Naive B cell (primary cell): ENCODE measurements at regions not wholly inside any gene's neighbourhood (a gene's known extent, or its start where the extent isn't known, plus 50 kb on each side); places are given as distances from the start of the nearest gene placed in this dataset.
A peak's percentile ranks its signal among the peaks of the same experiment; 100 is the strongest.

ENCODE experiments used
- ATAC-seq, 2 donors: fragments of 150-1000 bp; cut with Tn5 transposase; 2 replicates each; pipeline ENCODE4 v1.10.0; 2021; ENCODE audit warnings: low read depth in 2 of 2, mild to moderate bottlenecking in 2 of 2, moderate library complexity in 2 of 2
- DNase-seq: peaks from one replicate; pipeline ENCODE4 v3.0.0; 2022
- H3K27ac Mint-ChIP-seq, 6 donors: one replicate each; pipeline ENCODE4 v1.8.0; 2020 to 2022; ENCODE audit warnings: mild to moderate bottlenecking in 6 of 6, mixed read lengths in 6 of 6, moderate library complexity in 5 of 6, inconsistent platforms in 2 of 6
- H3K27me3 Mint-ChIP-seq, 3 donors: one replicate each; pipeline ENCODE4 v1.8.0; 2021 to 2022; ENCODE audit warnings: mixed read lengths in 3 of 3, mild to moderate bottlenecking in 1 of 3
- H3K36me3 Mint-ChIP-seq, 2 donors: one replicate each; pipeline ENCODE4 v1.8.0; 2020 to 2022; ENCODE audit warnings: mixed read lengths in 2 of 2, inconsistent platforms in 1 of 2, mild to moderate bottlenecking in 1 of 2
- H3K4me1 Mint-ChIP-seq, 3 donors: one replicate each; pipeline ENCODE4 v1.8.0; 2020 to 2022; ENCODE audit warnings: mixed read lengths in 3 of 3, inconsistent platforms in 1 of 3, mild to moderate bottlenecking in 1 of 3, moderate library complexity in 1 of 3
- H3K4me3 Mint-ChIP-seq, 8 donors: one replicate each; pipeline ENCODE4 v1.8.0; 2020 to 2022; ENCODE audit warnings: mild to moderate bottlenecking in 8 of 8, mixed read lengths in 8 of 8, moderate library complexity in 8 of 8, inconsistent platforms in 2 of 8
- H3K9me3 Mint-ChIP-seq, 7 donors: one replicate each; pipeline ENCODE4 v1.8.0; 2020 to 2022; ENCODE audit warnings: mixed read lengths in 7 of 7, mild to moderate bottlenecking in 5 of 7, inconsistent platforms in 2 of 7, moderate library complexity in 1 of 7

DNA sequence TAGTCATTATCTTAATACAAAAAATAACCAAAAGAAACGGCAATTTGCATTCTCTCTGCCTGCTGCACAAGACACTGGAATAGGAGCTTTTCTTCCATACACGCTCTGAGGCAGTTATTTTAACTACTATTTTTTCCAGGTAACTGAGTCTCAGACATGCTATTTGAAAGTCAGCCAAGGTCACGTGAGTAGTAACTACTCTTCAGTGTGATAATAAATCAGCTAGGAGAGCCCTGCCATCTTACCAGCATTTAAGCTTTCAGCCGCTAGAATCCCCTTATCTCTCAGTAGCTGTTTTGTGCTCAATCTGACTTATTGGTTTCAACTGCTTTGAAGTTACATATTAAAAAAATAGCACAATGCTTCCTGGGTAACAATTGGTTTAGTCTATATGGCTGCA, 84.5 kb downstream of the NRN1 start:
- H3K4me3 Mint-ChIP-seq = no peak overlapping the region
- H3K9me3 Mint-ChIP-seq = peaks cover 4 to 34% (median 17%) of the 10 kb centered on the region in 7 donors
- no peak for DNase-seq
- no peak overlapping the region for H3K27ac Mint-ChIP-seq
- peaks cover 8 to 25% (median 18%) of the 10 kb centered on the region in 3 donors for H3K27me3 Mint-ChIP-seq
- H3K4me1 Mint-ChIP-seq = no peaks in the 10 kb centered on the region
- H3K36me3 Mint-ChIP-seq = peaks cover 11% of the 10 kb centered on the region in 2 donors
- no peak for ATAC-seq

DNA sequence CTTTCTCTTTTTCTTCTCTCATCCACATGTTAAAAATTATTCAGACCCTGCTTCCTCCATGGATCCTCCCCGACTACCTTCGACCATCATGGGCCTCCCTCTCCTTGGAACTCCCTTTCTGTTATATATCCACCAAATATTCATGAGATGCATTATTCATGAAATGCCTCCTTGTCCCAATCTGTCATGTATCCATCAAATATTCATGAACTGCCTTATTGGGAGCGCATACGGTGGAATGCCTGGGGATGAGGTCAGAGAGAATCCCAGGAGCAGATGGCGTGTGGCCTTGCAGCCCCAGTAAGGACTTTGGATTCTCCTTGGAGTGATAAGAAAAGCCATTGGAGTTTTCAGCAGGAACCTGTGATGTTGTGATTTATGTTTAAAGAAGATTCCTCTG, 97.0 kb downstream of the NRN1 start:
- H3K36me3 Mint-ChIP-seq = peaks cover 0 to 10% of the 10 kb centered on the region in 2 donors
- no peak overlapping the region for H3K4me3 Mint-ChIP-seq
- H3K9me3 Mint-ChIP-seq = peaks cover 0 to 7% (median 5%) of the 10 kb centered on the region in 7 donors
- no peak for DNase-seq
- ATAC-seq = no peak
- no peak overlapping the region for H3K27ac Mint-ChIP-seq
- peaks cover 0 to 24% (median 3%) of the 10 kb centered on the region in 3 donors for H3K27me3 Mint-ChIP-seq
- H3K4me1 Mint-ChIP-seq = no peaks in the 10 kb centered on the region

DNA sequence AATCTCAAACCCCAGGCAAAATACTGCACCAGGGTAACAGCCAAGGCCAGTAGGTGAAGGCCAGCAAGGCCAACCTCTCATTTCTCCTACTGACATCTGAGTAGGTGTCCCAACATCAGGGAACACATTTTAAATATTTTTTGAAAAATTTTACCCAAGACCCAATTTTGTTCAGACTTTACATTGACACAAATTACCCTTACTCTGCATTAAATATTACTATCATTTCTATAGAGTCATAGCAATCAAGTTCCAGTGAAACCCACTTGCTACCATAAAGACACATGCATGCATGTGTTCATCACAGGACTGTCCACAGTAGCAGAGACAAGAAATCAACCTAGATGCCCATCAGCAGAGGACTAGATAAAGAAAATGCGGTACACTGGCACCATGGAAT, 99.9 kb downstream of the NRN1 start:
- H3K27ac Mint-ChIP-seq = no peak overlapping the region
- no peaks in the 10 kb centered on the region for H3K4me1 Mint-ChIP-seq
- DNase-seq = no peak
- no peak overlapping the region for H3K4me3 Mint-ChIP-seq
- no peaks in the 10 kb centered on the region for H3K27me3 Mint-ChIP-seq
- H3K9me3 Mint-ChIP-seq = peaks cover 0 to 5% (median 2%) of the 10 kb centered on the region in 7 donors
- no peak for ATAC-seq
- H3K36me3 Mint-ChIP-seq = peaks cover 0 to 10% of the 10 kb centered on the region in 2 donors

DNA sequence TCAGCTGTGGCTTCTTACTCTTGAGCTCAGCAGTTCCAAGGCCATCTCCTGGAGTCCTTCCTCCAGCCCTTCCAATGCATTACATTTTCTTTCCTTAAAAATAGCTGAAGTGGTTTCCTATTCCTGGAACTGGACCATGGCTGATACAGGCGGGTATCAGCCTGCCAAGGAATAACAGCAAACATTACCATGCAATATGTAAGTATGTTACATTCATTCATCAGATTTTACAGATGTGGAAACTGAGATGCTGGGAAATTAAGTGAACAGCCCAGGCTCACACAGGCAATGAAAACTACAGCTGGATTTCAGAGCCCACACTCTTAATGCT, 100.4 kb downstream of the NRN1 start:
- H3K27me3 Mint-ChIP-seq = no peaks in the 10 kb centered on the region
- peaks cover 0 to 9% of the 10 kb centered on the region in 2 donors for H3K36me3 Mint-ChIP-seq

DNA sequence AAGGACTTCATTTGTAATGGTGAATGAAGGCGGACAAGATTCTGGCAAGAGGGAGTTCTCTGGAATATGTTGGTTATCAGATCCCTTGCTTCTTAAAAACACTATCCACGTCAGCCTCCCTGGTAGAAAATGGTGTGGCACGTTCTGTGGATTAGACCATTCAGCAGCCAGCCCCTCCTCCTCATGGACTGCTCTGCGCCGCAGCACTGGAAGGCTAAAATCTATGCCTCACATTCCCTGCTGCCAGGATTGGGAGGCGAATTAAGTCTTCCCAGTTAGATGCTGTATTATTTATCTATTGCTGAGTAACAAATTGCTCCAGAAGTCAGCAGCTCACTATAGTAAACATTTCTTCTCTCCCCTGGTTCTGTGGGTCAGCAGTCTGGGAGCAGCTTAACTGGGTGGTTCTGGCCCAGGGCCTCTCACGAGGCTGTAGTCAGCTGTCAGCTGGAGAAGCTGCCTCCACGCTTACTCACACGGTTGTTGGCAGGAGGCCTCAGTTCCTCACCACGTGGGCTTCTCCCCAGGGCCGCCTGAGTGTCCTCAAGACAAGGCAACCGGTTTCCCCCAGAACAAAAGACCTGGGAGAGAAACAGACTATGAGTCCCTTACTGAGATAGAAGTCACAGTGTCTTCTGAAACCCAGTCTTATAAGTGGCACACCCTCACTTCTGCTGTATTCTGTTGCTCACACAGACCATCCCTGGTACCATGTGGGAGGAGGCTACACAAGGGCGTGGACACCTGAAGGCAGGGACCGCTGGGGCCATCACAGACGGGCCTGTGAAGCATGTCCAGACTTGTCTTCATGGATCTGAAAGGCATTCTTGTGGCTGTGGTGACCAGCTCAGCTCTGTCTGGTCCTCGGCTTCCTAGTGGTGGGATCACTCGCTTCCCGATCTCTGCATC, 101.0 kb downstream of the NRN1 start:
- Mint-ChIP-seq H3K36me3 (peaks cover 0 to 3% of the 10 kb centered on the region in 2 donors), H3K9me3 (peaks cover 0 to 3% (median 0%) of the 10 kb centered on the region in 7 donors), H3K4me1 (no peaks in the 10 kb centered on the region), H3K4me3 (no peak overlapping the region), H3K27ac (peak overlapping the region in 1 of 6 donors; percentile 3), H3K27me3 (no peaks in the 10 kb centered on the region)
- DNase-seq (no peak), ATAC-seq (no peak)

More for the DNA sequence above, 100.4 kb downstream of the NRN1 start:
- peak overlapping the region in 1 of 6 donors; percentile 3 for H3K27ac Mint-ChIP-seq
- DNase-seq (no peak), ATAC-seq (no peak)
- H3K4me1 Mint-ChIP-seq = no peaks in the 10 kb centered on the region
- no peak overlapping the region for H3K4me3 Mint-ChIP-seq
- peaks cover 0 to 5% (median 2%) of the 10 kb centered on the region in 7 donors for H3K9me3 Mint-ChIP-seq

DNA sequence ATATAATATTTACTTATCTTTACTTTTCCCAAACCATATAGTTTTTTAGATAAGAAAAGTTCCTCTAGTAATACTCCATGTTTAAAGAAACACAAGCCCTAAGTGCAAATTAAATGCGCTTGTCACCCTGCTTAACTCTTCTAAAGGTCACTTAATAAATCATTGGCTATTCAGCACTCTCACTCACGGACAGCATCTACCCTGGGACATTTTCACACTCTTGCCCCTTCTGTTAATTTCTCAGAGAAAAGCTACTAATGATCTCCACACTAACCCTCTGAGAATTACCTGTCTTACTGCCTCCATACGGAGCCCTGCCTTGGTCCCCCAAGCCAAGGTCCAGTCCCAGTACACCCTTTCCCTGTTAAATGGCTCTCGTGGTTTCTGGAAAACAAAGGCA, 102.2 kb downstream of the NRN1 start:
- peaks cover 0 to 7% (median 5%) of the 10 kb centered on the region in 3 donors for H3K27me3 Mint-ChIP-seq

DNA sequence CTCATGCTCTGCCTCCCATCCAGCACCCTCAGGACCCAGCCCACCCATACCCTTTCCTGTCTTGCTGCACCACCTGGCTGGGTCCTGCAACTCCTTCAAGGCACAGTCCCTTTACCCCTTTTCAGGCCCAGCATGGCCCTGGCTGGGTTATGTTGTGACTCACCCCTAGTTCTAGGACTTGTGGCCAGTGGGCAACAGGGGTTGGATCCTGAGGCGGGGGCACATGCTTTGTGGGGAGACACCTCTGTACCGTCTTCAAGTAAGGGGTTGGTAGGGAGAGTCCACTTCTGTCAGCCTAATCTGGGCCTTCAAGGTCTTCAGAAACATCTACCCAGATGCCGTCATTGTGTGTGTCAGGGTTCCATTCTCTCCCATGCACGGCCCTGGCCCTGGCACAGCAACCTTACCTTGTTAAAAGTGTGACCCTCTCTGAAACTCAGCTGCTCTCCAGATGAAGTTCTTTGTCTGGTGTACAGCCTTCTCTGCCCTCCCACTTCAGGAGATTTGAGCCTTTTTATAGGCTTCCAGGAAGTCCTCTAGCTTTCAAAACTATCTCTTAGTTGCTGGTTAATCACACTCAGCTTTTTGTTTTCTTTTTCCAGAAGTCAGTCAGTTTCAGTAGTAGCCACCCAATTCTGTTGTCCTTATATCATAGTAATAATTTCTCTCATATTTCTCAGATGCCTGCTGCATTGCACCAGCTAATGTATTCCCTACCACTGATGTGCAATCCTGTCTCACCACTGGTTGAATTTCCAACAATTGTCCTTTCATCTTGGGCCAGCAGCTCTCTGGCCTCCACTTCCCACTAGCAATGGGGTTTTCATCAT, 107.3 kb downstream of the NRN1 start:
- Mint-ChIP-seq H3K4me1 (no peaks in the 10 kb centered on the region), H3K9me3 (no peaks in the 10 kb centered on the region), H3K36me3 (peaks cover 0 to 5% of the 10 kb centered on the region in 2 donors), H3K27me3 (peaks cover 3 to 12% (median 8%) of the 10 kb centered on the region in 3 donors), H3K4me3 (peak overlapping the region in 1 of 8 donors; percentile 37), H3K27ac (peak overlapping the region in 2 of 6 donors; percentile 37 to 78)
- no peak for ATAC-seq
- no peak for DNase-seq

More for the DNA sequence above, 102.2 kb downstream of the NRN1 start:
- Mint-ChIP-seq H3K27ac (no peak overlapping the region), H3K9me3 (no peaks in the 10 kb centered on the region), H3K4me3 (no peak overlapping the region), H3K4me1 (no peaks in the 10 kb centered on the region), H3K36me3 (peaks cover 0 to 5% of the 10 kb centered on the region in 2 donors)
- no peak for DNase-seq
- ATAC-seq = no peak

DNA sequence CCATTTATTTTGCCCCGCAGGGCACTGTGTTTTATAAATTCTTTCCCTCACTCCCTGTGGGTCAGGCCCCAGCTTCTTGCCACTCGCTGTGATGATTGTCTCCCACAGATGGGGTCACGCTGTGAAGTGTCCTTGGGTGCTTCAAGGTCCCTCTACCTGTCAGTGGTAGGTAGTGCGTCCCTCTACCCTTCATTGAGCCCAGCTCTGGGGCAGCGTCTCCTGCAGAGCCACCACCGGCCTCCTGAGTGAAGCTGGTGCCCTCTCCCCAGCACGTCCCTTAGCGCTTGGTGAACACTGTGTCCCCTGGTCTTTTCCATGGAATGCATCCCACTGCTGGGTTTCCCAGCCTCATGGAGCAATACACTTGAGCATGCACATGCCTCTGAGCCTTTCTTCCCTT, 108.2 kb downstream of the NRN1 start:
- peak overlapping the region in 1 of 6 donors; percentile 92 for H3K27ac Mint-ChIP-seq
- peak overlapping the region in 1 of 8 donors; percentile 77 for H3K4me3 Mint-ChIP-seq
- no peak for ATAC-seq
- H3K36me3 Mint-ChIP-seq = peaks cover 0 to 5% of the 10 kb centered on the region in 2 donors
- no peaks in the 10 kb centered on the region for H3K4me1 Mint-ChIP-seq
- DNase-seq = no peak
- H3K9me3 Mint-ChIP-seq = no peaks in the 10 kb centered on the region
- H3K27me3 Mint-ChIP-seq = peaks cover 3 to 12% (median 8%) of the 10 kb centered on the region in 3 donors

DNA sequence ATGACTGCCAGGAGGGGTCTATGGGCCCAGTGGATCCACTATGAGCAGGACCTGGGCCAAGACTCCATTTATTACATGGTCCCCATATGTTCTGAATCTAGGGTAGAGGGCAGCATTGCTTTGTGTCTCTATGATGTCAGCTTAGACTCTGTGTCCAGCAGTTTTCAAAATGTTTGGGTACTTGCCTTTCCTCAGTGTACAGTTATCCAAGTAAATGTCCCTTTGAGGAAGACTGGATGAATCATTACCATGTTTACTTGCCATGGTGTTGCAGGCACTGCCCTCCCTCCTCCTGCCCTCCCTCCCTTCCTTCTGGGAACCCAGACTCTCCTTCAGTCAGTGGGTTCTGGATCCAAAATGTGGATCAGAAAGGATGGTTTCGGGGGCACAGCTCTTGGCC, 108.6 kb downstream of the NRN1 start:
- no peak overlapping the region for H3K4me3 Mint-ChIP-seq
- H3K27ac Mint-ChIP-seq = no peak overlapping the region
- H3K4me1 Mint-ChIP-seq = peaks cover 0 to 4% (median 0%) of the 10 kb centered on the region in 3 donors
- ATAC-seq (no peak), DNase-seq (no peak)
- H3K27me3 Mint-ChIP-seq = peaks cover 7 to 12% (median 8%) of the 10 kb centered on the region in 3 donors
- H3K36me3 Mint-ChIP-seq = peaks cover 0 to 5% of the 10 kb centered on the region in 2 donors
- H3K9me3 Mint-ChIP-seq = no peaks in the 10 kb centered on the region

DNA sequence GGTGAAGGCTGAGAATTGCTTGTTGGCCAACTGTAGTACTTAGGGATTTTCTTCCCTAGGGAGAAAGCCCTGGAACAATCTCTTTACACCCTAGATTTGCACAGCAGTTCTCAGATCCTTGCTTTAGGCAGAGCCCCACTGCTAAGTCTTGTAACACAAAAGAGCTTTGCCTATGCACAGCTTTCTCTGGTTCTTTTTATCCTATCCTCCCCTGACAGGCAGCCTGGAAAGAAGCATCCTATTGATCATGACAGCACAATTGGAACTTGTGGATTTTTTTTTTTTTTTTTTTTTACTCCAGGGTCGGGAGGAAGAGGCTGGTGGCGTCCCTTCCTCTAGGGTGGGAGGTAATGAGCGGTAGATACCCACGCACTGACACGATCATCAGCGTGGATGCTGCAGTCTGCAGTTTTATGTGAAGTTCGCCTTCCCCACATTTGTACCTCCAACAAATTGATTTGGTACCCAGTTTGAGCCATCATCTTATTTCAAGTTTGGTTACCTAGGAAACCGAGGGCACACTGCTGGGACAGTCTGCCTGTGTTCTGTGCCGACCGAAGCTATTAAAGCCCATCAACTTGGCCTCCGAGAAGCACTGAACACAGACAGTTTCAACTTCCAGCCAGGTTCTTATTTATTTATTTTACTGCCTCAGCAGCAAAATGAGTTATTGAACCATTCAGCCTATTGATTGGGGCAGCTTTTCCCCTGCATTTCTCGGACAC, 110.1 kb downstream of the NRN1 start:
- peaks cover 0 to 5% of the 10 kb centered on the region in 2 donors for H3K36me3 Mint-ChIP-seq
- ATAC-seq = no peak

DNA sequence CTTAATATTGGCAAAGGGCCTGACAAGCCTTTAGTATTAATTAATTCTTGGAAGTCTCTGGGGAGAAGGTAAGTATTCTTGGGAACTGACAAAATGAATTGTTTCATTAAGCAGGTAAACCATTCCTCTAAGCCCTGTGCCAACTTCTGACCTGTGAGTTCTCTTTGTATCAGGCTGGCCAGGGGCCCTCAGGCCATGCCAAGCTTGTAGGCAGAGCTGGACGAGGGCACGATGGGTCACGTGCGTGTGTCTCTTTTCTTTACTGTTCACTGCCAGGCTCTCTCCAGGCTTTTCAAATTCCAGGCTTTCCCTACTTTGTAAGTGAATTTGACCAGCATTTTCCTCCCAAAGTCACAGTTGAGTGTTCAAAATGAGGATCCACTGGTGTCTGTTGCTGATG, 112.4 kb downstream of the NRN1 start:
- H3K36me3 Mint-ChIP-seq = no peaks in the 10 kb centered on the region
- H3K4me1 Mint-ChIP-seq = peaks cover 6 to 13% (median 8%) of the 10 kb centered on the region in 3 donors
- no peak for ATAC-seq
- peak overlapping the region in 1 of 8 donors; percentile 73 for H3K4me3 Mint-ChIP-seq
- H3K27me3 Mint-ChIP-seq = peaks cover 0 to 16% (median 12%) of the 10 kb centered on the region in 3 donors
- no peak for DNase-seq
- H3K27ac Mint-ChIP-seq = peak overlapping the region in 1 of 6 donors; percentile 26
- H3K9me3 Mint-ChIP-seq = peaks cover 0 to 5% (median 2%) of the 10 kb centered on the region in 7 donors

More for the DNA sequence above, 110.1 kb downstream of the NRN1 start:
- Mint-ChIP-seq H3K27me3 (peaks cover 8 to 21% (median 12%) of the 10 kb centered on the region in 3 donors), H3K9me3 (peaks cover 0 to 4% (median 0%) of the 10 kb centered on the region in 7 donors), H3K27ac (no peak overlapping the region), H3K4me3 (peak overlapping the region in 1 of 8 donors; percentile 40), H3K4me1 (peaks cover 6 to 13% (median 8%) of the 10 kb centered on the region in 3 donors)
- DNase-seq = no peak

DNA sequence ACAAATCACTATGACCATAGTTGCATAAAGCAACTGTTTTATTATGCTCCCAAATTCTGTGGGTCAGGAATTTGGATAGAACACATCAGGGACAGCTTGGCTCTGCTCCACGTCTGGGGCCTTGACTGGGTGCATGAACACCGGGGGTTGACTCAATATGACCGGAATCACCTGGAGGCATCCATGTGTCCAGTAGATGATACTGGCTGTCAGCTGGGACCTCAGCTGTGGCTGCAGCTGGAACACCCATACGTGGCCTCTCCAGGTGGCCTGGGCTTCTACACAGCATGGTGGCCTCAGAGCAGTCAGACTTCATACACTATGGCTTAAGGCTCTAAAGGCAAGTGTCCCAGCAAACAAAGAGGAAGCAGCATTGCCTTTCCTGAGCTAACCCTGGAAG, 113.4 kb downstream of the NRN1 start:
- Mint-ChIP-seq H3K27ac (peak overlapping the region in 1 of 6 donors; percentile 47), H3K9me3 (peaks cover 0 to 5% (median 2%) of the 10 kb centered on the region in 7 donors), H3K36me3 (no peaks in the 10 kb centered on the region), H3K4me1 (peaks cover 6 to 13% (median 8%) of the 10 kb centered on the region in 3 donors), H3K4me3 (peak overlapping the region in 2 of 8 donors; percentile 51 to 89), H3K27me3 (peaks cover 0 to 12% (median 9%) of the 10 kb centered on the region in 3 donors)
- ATAC-seq = no peak
- no peak for DNase-seq

DNA sequence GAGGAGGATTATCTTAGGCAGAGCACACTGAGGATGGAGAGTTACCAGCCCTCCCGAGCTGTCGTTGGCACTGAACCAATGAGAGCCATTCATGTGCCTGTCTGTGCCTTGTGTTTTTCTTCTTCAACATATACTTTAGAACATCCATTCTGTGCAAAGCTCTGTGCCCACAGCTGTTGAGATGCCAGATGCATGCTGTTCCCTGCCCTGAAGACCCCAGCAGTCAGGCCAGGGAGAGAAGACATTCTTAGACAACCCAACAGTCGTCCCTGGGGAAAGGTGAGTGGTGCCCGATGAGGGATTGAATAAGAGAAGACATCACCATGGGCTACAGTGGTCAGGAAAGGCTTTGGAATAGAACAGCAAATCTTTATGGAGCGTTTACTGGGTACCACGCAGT, 114.1 kb downstream of the NRN1 start:
- Mint-ChIP-seq H3K4me1 (peaks cover 6 to 13% (median 8%) of the 10 kb centered on the region in 3 donors), H3K9me3 (peaks cover 0 to 5% (median 2%) of the 10 kb centered on the region in 7 donors), H3K27ac (peak overlapping the region in 4 of 6 donors; percentile 80 to 98 (median 92)), H3K4me3 (peak overlapping the region; percentile 84 to 97 (median 93)), H3K27me3 (peaks cover 0 to 12% (median 9%) of the 10 kb centered on the region in 3 donors), H3K36me3 (no peaks in the 10 kb centered on the region)
- ATAC-seq (no peak), DNase-seq (no peak)
